ENCODE measurements at regions not wholly inside any gene's neighbourhood (a gene's known extent, or its start where the extent isn't known, plus 50 kb on each side); places are given as distances from the start of the nearest gene placed in this dataset.

GRCh38 chr4:114161809-114162208, 182.4 kb upstream of the ARSJ start:
- Histone ChIP-seq H3K36me3 (replicated peaks) (no peaks in the 10 kb centered on the region), H3K4me3 (ENCODE audit: low read depth, low read length) (no peak overlapping the region), H3K27me3 (replicated peaks) (no peaks in the 10 kb centered on the region), H3K27ac (no peak overlapping the region)
- in situ Hi-C loops (cut with HindIII; ENCODE audit: low pct_ligation_motif_present, low sequenced_read_pairs) = no loop called here
- no peak for DNase-seq
- TF ChIP-seq, protein P1, sequence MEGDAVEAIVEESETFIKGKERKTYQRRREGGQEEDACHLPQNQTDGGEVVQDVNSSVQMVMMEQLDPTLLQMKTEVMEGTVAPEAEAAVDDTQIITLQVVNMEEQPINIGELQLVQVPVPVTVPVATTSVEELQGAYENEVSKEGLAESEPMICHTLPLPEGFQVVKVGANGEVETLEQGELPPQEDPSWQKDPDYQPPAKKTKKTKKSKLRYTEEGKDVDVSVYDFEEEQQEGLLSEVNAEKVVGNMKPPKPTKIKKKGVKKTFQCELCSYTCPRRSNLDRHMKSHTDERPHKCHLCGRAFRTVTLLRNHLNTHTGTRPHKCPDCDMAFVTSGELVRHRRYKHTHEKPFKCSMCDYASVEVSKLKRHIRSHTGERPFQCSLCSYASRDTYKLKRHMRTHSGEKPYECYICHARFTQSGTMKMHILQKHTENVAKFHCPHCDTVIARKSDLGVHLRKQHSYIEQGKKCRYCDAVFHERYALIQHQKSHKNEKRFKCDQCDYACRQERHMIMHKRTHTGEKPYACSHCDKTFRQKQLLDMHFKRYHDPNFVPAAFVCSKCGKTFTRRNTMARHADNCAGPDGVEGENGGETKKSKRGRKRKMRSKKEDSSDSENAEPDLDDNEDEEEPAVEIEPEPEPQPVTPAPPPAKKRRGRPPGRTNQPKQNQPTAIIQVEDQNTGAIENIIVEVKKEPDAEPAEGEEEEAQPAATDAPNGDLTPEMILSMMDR (IDR thresholded peaks at IDR 0.05; ENCODE audit: low read depth, low read length, missing control alignments) = no peak

- no peak for DNase-seq
- Histone ChIP-seq H3K4me3 (ENCODE audit: low read depth, low read length) (no peak overlapping the region), H3K27ac (no peak overlapping the region), H3K36me3 (replicated peaks) (no peaks in the 10 kb centered on the region), H3K27me3 (replicated peaks) (no peaks in the 10 kb centered on the region)
- TF ChIP-seq, protein P1 (IDR thresholded peaks at IDR 0.05; ENCODE audit: low read depth, low read length, missing control alignments) = no peak
- in situ Hi-C loops (cut with HindIII; ENCODE audit: low pct_ligation_motif_present, low sequenced_read_pairs) = no loop called here
These were observed 183.6 kb upstream of the ARSJ start for GRCh38 chr4:114163051-114163450.

DNA sequence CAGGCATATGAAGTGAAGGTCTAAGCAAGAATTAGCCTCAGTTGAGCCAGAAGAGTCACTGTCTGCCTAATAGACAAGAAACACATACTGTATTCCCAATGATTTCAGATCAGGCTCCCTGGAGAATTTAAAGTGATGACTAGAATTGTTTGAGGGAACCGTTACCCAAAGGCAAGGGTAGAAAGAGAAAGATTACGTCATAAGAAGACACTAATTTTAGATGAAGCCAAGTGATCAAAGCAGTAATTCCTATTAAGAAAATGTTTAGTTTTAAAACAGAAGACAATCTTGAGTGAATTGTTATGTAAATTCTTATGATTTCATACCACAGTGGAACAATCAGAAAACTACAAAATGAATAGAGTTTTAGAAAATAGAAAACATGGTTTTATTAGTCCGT, 194.5 kb upstream of the ARSJ start:
- DNase-seq = no peak
- no peaks in the 10 kb centered on the region for H3K27me3 ChIP-seq (replicated peaks)
- in situ Hi-C loops (cut with HindIII; ENCODE audit: low pct_ligation_motif_present, low sequenced_read_pairs) = no loop called here
- TF ChIP-seq, protein P1 (IDR thresholded peaks at IDR 0.05; ENCODE audit: low read depth, low read length, missing control alignments) = no peak
- H3K4me3 ChIP-seq (ENCODE audit: low read depth, low read length) = no peak overlapping the region
- no peak overlapping the region for H3K27ac ChIP-seq
- no peaks in the 10 kb centered on the region for H3K36me3 ChIP-seq (replicated peaks)

DNA sequence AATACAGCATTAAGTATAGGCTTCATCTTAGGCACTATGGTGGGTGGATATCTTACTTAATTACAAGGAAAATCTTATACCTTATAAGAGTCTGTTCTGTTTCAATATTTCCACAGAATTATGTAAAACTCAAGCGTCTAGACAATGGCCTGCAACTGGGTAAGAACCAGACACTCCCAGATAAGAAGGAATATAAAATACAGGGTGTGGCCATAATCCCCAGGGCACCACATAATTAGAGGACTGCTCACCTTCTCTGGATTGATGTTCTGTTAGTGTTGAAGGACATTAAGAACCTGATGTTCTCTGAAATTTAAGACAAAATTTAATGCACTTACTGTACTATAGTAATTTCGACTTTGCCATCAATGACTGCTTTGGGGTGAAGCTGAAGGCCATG, 198.2 kb upstream of the ARSJ start:
- in situ Hi-C loops (cut with HindIII; ENCODE audit: low pct_ligation_motif_present, low sequenced_read_pairs) = no loop called here
- Histone ChIP-seq H3K4me3 (ENCODE audit: low read depth, low read length) (no peak overlapping the region), H3K27ac (no peak overlapping the region), H3K27me3 (replicated peaks) (no peaks in the 10 kb centered on the region), H3K36me3 (replicated peaks) (no peaks in the 10 kb centered on the region)
- TF ChIP-seq, protein P1 (IDR thresholded peaks at IDR 0.05; ENCODE audit: low read depth, low read length, missing control alignments) = no peak
- no peak for DNase-seq

- no peak overlapping the region for H3K4me3 ChIP-seq (ENCODE audit: low read depth, low read length)
- H3K27ac ChIP-seq = no peak overlapping the region
- H3K27me3 ChIP-seq (replicated peaks) = no peaks in the 10 kb centered on the region
- no peaks in the 10 kb centered on the region for H3K36me3 ChIP-seq (replicated peaks)
- in situ Hi-C loops (cut with HindIII; ENCODE audit: low pct_ligation_motif_present, low sequenced_read_pairs) = no loop called here
- TF ChIP-seq, protein P1 (IDR thresholded peaks at IDR 0.05; ENCODE audit: low read depth, low read length, missing control alignments) = no peak
- no peak for DNase-seq
These were observed 198.9 kb upstream of the ARSJ start for GRCh38 chr4:114178392-114178791.

- DNase-seq = peak; percentile 78
- no peaks in the 10 kb centered on the region for H3K27me3 ChIP-seq (replicated peaks)
- no peak overlapping the region for H3K4me3 ChIP-seq (ENCODE audit: low read depth, low read length)
- no peak overlapping the region for H3K27ac ChIP-seq
- TF ChIP-seq, protein P1 (IDR thresholded peaks at IDR 0.05; ENCODE audit: low read depth, low read length, missing control alignments) = peak; percentile 88
- no peaks in the 10 kb centered on the region for H3K36me3 ChIP-seq (replicated peaks)
- in situ Hi-C loops (cut with HindIII; ENCODE audit: low pct_ligation_motif_present, low sequenced_read_pairs) = no loop called here
These were observed 201.0 kb upstream of the ARSJ start for GRCh38 chr4:114180481-114180880.
